GM19455 (cell line): ENCODE measurements at regions not wholly inside any gene's neighbourhood (a gene's known extent, or its start where the extent isn't known, plus 50 kb on each side); places are given as distances from the start of the nearest gene placed in this dataset.
"Not testable (repeated sequence)": the region's sequence is repeated elsewhere in the genome, so short reads cannot be mapped to it uniquely, and the experiment has no call there.

Source experiments
- ATAC-seq: cut with Tn5 transposase; IDR thresholded peaks from one replicate; pipeline ENCODE4 v1.9.1; 2021; ENCODE audit not compliant: unreplicated experiment

DNA sequence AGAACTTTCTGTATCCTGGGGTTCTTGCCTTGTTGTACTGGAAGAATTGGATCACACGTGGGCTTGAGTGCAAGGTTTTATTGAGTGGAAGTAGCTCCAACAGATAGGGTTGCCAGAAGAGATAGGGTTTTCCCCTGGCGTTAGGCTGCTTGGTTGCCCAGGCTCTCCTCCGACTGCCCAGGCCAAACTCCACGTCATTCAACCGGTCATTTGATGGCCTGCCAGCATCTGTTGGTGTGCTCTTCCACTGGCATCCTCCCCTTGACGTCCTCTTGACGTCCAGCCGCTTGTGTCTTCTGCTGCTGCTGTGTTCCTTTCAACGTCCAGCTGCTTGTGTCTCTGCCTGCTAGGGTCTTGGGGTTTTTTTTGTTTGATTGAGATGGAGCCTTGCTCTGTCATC lies 111.2 kb upstream of the XIST start:
- ATAC-seq, result no peak

DNA sequence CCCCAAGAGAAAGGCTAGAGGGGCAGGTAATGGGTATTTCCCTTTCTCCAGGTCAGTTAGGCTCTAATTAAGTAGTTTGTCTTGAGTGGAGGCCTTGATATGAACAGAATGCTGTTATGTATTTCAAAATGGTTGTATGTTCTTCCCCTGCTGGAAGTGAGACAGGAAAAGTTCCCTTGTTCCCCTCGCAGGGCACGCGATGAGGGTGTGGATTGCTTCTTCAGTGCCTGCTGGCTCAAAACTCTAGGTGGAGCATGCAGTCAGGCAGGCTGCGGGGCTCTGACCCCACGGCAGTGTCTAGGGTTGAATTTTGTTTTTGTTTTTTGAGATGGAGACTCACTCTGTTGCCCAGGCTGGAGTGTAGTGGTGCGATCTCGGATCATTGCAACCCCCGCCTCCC lies 110.4 kb upstream of the XIST start:
- no peak for ATAC-seq

DNA sequence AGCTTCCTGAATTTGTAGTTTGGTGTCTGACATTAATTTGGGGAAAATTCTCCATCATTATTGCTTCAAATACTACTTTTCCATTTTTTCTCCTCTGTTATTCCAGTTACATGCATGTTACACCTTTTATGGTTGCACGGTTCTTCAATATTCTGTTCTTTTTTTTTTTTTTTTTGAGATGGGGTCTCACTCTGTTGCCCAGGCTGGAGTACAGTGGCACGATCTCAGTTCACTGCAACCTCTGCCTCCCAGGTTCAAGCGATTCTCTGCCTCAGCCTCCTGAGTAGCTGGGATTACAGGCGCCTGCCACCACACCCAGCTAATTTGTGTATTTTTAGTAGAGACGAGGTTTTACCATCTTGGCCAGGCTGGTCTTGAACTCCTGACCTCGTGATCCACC lies 109.4 kb upstream of the XIST start:
- ATAC-seq, result not testable (repeated sequence)

DNA sequence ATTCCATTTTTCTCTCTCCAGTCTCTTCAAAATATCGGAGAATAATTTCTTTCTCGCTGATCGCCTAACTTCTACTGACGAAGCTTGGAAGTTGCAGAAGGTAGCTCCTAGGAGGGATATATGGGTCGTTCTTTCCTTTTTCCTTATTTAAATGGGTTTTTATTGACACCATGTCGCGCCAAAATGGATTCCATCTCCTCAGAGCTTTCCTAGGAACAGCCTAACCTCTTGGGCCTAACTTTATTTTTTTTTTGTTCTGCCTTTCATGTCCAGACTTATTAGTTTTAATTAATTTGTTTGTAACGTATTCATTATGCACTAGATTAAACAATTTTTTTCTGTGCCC lies 92.0 kb upstream of the XIST start:
- ATAC-seq, result no peak

DNA sequence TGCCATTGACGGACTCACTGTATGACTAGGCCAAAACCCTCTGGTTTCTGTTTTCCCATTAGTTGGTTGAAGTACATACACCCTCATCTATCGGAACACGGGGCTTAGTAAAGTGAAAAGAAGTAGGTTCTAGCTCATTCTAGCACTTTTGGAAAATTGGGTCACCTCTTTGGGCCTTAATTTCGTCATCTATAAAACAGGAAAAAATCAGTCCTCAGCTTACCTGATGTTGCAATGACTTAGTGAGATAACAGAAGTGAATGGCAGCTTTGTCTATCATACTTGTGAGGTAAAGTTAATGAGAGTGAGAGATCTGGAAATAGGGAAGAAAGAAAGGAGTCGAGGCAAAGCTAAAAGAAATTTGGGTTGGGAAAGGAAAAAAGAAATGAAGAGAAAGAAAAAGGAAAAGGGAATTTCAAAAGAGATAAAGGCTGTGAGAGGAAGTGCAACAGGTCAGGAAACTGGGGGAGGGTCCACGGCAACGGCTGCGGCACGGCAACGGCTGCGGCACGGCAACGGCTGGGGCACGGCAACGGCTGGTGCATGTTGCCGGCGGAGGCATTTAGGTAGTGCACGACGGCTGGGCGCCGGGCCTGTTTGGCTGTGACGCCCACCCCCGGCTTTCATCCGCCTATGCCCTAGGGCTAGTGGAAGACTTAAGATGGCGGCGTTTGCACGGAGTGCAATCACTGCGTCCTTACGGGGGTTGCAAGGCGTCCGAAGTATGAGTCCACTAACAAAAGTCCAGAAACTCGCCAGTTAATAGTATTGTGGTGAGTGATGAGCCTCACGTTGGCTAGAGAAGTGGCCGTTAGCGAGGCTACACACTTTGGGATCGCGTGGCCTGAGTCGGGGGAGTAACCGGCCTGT lies 91.4 kb upstream of the XIST start:
- ATAC-seq, result peak; percentile 97

DNA sequence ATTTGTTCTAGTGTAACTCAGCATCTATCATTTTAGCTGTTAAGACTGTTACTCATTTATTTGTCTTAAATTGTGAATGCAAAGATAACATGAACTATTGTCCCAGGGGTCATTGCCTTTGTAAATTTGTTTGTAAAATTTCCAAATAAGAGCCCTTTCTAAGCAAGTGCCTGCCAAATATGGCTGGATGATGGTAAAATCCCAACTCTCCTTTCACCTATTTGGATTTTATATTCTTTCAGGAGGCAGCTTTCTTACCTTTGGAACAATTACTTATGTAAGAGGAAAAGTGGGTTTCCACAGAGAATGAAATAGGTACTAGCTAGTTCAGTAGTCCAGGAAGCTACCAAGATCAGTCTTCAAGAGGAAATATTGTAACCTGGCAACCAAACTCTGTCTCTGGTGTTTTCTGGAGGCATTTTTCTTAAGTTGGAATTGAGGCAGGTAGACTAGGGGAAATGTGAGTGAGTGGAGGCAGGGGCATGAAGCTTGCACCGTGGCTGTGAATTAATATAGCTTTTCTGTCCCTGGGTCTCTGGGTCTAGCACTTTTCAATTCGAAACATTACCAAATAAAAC lies 88.5 kb upstream of the XIST start:
- ATAC-seq, result no peak

DNA sequence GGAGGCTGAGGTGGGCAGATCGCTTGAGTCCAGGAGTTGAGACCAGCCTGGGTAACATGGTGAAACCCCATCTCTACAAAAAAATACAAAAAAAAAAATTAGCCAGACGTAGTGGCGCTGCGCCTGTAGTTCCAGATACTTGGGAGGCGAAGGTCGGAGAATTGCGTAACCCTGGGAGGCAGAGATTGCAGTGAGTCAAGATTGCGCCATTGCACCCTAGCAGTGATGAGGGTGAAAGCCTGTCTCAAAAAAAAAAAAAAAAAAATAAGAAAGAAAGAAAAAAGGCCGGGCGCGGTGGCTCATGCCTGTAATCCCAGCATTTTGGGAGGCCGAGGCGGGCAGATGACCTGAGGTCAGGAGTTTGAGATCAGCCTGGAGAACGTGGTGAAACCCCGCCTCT lies 85.3 kb upstream of the XIST start:
- ATAC-seq, result not testable (repeated sequence)

DNA sequence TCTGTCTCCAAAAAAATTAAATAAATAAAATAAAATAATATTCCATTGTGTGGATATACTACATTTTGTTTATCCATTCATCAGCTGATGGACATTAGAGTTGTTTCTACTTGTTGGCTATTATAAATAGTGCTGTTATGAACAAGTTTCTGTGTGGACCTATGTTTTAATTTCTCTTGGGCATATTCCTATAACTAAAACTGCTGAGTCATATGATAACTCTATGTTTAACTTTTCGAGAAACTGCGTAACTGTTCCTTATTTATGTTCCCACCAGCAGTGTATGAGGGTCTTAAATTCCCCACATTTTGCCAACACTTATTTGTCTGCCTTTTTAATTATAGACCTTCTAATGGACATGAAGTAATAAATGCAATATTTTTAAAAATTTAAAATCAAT lies 80.0 kb upstream of the XIST start:
- ATAC-seq, result no peak

DNA sequence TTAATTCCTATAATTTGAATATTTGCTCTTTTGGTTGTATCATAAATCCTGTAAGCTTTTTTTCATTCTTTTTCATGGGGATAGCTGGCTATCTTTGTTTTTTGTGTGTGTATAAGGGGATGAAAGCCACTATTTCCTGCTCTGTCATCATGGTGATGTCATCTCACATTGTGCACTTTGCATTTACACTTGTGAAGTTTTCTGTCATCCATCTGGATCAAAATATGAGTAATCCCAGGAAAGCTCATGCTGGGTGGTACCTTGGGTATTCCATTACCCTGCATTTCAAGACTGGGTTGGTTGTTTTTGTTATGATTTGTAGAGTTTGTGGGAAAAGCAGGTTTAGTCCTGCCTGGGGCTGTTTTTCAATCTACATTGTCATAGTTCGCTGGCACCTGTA lies 77.8 kb upstream of the XIST start:
- ATAC-seq, result no peak

DNA sequence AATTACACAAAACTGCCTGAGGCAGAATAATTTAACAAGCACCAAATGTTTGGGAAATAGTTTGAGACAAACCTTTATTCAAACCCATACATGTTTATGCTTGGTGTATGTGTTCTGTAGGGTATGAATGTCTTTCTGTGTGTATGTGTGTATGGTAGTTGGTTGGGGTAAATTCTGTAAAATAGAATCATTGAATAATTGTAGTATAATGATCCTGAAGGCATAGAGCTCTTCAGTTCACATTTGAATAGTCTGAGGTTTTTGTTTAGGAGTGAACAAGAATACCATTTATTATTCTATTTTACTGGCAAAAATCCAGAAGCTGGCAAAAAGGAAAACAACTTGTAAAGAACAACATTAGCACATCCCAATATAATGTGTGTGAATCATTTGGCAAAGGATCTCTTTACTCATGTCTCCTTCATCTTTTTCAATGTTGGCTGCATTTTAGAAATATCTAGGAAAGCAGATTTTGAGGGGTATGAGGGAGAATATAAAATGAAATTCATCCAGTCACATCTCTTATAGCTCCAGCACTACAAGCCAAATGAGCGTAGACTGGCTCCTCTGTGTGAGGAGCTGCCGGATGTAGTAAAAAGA lies 70.4 kb upstream of the XIST start:
- no peak for ATAC-seq

DNA sequence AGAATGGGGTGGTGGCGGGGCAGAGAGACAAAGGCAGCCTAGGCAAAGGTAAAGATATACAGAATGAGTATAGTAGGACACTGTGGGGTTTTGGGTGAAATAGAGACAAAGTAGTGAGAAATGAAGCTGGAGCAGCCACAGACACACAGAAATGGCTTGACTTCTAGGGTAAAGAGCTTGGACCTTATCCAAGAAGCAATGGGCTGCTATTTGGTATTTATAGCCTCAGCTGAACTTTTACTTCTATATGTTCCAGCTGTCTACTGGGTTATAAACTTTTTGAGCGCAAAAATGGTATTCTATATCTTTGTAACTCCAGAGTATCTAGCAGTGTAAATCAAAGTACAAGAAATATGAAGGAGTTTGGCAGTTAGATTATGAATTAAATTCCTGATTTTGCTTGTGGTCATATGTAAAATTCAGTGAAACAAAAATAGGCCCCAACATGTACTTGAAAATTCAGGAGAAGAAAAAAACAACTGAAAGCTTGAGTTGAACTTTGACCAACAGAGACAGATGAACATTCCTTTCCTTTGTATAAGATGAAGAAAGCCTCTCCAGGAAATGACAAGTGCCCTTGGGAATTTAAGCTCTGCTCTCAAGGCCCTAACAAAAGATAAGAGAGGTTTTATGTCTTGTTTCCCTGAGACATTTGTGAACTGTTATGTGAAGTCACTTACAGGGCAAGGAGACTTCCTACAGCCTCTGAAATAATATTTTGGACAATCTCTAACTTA lies 64.6 kb upstream of the XIST start:
- ATAC-seq, result no peak

DNA sequence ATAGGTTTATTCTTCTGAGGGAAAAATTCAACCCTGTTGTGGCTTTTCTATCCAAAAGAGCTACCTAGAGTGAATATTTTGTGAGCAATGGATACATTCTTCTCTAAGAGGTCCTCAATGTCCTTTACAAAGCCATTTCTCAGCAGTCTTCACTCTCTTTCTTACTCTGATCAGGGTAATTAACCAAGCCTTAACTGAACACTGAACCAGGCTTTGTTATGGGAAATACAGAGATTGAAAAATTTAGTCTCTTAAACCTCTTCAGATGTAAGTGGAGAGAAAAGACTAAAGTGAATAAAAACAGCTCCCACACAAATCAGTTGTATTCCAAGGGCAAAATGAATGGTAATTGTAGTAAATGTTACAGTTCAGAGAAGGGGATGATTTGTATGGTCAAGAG lies 64.0 kb upstream of the XIST start:
- no peak for ATAC-seq

DNA sequence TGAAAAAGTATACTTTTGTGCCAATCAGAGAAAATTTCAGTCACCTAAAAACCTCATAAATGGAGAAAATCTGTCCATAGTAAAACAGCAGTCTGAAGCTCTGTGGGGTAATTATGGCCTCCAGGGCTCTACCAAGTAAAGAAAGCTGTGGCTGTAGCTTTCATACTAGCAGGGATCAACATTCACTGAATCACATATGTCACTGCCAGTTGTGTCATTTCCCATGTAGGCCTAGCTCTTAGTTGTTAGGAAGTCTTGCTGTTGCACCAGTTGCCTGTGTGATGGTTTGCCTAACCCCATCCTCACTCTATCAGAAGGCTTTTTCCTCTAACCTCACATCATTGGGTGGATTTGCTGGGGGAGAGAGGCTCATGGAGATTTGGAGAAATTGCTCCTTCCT lies 62.3 kb upstream of the XIST start:
- ATAC-seq, result not testable (repeated sequence)

DNA sequence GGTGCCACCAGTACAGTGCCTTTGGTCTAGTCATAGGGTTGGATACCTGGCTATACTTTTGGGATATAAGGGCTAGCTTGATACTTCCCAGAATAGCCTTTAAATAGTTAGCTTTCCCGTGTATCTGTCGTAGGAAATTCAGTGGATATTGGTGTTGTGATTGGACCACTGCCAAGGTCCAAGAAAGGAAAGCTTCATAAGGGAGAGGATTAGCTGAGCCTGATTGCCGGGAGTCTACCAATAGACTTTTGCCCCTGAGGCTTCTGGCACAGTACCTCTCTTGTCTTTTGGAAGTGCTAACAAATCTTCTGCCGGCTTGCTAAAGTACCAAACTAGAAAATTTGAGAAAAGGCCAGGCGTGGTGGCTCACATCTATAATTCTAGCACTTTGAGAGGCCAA lies 61.1 kb upstream of the XIST start:
- ATAC-seq, result no peak

DNA sequence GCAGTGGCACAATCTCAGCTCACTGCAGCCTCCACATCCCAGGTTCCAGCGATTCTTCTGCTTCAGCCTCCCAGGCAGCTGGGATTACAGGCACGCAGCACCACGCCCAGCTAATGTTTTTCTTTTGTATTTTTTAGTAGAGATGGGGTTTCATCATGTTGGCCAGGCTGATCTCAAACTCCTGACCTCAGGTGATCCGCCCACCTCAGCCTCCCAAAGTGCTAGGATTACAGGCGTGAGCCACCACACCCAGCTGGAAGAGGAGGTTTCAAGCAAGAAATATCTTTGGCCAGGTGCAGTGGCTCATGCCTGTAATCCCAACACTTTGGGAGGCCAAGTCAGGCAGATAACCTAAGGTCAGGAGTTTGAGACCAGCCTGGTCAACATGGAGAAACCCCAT lies 59.4 kb upstream of the XIST start:
- not testable (repeated sequence) for ATAC-seq

DNA sequence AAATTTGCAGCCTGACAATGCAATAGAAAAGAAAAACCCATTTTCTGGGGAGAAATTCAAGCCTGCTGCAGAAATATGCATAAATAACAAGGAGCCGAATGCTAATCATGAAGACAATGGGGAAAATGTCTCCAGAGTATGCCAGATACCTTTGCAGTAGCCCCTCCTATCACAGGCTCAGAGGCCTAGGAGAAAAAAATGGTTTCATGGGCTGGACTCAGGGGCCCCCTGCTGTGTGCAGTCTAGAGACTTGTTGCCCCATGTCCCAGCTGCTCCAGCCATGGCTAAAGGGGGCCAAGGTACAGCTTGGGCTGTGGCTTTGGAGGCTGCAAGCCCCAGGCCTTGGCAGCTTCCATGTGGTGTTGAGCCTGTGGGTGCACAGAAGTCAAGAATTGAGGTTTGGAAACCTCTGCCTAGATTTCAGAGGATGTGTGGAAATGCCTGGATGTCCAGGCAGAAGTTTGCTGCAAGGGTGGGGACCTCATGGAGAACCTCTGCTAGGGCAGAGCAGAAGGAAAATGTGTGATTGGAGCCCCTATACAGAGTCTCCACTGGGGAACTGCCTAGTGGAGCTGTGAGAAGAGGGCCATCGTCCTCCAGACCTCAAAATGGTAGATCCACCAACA lies 53.3 kb upstream of the XIST start:
- not testable (repeated sequence) for ATAC-seq

DNA sequence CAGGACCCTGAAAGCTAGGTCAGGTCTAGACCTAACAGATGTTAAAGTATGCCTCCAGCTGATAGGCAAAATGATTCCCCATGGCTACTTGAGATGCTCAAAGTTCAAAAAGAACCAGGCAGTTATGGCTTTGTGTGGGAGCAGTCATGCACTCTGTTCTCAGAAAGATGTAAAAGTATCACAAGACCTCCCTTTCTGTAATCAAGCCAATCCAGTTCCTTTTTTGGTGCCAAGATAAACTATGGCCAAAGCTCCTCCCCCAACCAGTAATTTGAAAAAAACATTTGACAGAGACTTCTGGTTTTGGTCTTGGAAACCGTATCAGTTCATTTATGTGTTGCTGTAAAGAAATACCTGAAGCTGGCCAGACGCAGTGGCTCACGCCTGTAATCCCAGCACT lies 51.4 kb upstream of the XIST start:
- ATAC-seq, result no peak
